Astrocyte (in vitro differentiated cells and primary cell): ENCODE measurements at regions not wholly inside any gene's neighbourhood (a gene's known extent, or its start where the extent isn't known, plus 50 kb on each side); places are given as distances from the start of the nearest gene placed in this dataset.
"Not testable (repeated sequence)": the region's sequence is repeated elsewhere in the genome, so short reads cannot be mapped to it uniquely, and the experiment has no call there.

Source experiments
- EZH2 ChIP-seq: IDR thresholded peaks from 2 replicates; pipeline ENCODE4 v1.6.1; 2012; ENCODE audit warnings: mild to moderate bottlenecking, low read length, inconsistent platforms; ENCODE audit not compliant: insufficient read depth
- TF ChIP-seq, protein P1 (sequence below): IDR thresholded peaks from 2 replicates; pipeline ENCODE4 v1.5.1; 2011; ENCODE audit warnings: low read depth, mild to moderate bottlenecking, inconsistent platforms, low read length, moderate library complexity; ENCODE audit not compliant: insufficient read depth

- TF ChIP-seq, protein P1, sequence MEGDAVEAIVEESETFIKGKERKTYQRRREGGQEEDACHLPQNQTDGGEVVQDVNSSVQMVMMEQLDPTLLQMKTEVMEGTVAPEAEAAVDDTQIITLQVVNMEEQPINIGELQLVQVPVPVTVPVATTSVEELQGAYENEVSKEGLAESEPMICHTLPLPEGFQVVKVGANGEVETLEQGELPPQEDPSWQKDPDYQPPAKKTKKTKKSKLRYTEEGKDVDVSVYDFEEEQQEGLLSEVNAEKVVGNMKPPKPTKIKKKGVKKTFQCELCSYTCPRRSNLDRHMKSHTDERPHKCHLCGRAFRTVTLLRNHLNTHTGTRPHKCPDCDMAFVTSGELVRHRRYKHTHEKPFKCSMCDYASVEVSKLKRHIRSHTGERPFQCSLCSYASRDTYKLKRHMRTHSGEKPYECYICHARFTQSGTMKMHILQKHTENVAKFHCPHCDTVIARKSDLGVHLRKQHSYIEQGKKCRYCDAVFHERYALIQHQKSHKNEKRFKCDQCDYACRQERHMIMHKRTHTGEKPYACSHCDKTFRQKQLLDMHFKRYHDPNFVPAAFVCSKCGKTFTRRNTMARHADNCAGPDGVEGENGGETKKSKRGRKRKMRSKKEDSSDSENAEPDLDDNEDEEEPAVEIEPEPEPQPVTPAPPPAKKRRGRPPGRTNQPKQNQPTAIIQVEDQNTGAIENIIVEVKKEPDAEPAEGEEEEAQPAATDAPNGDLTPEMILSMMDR: not testable (repeated sequence)
- not testable (repeated sequence) for TF ChIP-seq EZH2
Measured at GRCh38 chr5:124611262-124611661, 135.2 kb downstream of the ZNF608 start.
